Gastrocnemius medialis (tissue), 4 donors: ENCODE measurements at regions not wholly inside any gene's neighbourhood (a gene's known extent, or its start where the extent isn't known, plus 50 kb on each side); places are given as distances from the start of the nearest gene placed in this dataset.

Experiments used
- POLR2A ChIP-seq, 2 donors: fragments of 450-650 bp; IDR thresholded peaks; one replicate each; pipeline ENCODE4 v1.6.1; 2017; ENCODE audit warnings: antibody characterized with exemption in 2 of 2, mild to moderate bottlenecking in 2 of 2, moderate library complexity in 2 of 2
- TF ChIP-seq, protein P1 (sequence below), 5 experiments: fragments of 450-650 bp in 3 of 5; fragments of 200-600 bp in 2 of 5; sonication (generic) in 2 of 5; IDR thresholded peaks in 4 of 5; conservative IDR thresholded peaks in 1 of 5; 1 replicate in 4 of 5; 2 replicates in 1 of 5; pipeline ENCODE4 v1.5.1; 2016 to 2019; ENCODE audit warnings: antibody characterized with exemption in 5 of 5, mild to moderate bottlenecking in 3 of 5, moderate library complexity in 3 of 5

DNA sequence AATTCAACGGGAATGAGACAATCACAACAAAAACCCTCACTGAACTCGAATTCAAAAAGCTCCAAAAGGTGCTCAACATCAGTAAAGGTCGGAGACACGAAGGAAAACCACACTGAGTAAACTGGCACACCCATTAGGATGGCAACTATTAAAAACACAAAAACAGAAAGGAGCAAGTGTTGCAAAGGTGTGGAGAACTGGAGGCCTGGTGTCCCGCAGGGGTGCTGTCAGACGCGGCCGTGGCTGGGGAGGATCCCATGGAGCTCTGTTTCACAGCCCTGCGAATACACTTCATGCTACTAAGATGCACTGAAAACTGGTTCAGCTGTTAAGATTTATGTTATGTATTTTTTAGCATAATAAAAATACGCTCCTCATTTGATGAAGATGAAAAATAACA is 730.6 kb downstream of the GALR1 start:
- TF ChIP-seq, protein P1, sequence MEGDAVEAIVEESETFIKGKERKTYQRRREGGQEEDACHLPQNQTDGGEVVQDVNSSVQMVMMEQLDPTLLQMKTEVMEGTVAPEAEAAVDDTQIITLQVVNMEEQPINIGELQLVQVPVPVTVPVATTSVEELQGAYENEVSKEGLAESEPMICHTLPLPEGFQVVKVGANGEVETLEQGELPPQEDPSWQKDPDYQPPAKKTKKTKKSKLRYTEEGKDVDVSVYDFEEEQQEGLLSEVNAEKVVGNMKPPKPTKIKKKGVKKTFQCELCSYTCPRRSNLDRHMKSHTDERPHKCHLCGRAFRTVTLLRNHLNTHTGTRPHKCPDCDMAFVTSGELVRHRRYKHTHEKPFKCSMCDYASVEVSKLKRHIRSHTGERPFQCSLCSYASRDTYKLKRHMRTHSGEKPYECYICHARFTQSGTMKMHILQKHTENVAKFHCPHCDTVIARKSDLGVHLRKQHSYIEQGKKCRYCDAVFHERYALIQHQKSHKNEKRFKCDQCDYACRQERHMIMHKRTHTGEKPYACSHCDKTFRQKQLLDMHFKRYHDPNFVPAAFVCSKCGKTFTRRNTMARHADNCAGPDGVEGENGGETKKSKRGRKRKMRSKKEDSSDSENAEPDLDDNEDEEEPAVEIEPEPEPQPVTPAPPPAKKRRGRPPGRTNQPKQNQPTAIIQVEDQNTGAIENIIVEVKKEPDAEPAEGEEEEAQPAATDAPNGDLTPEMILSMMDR (IDR thresholded peaks at IDR 0.05 in 4 of 5, conservative IDR thresholded peaks at IDR 0.05 in 1 of 5) = no peak
- no peak for TF ChIP-seq POLR2A (IDR thresholded peaks at IDR 0.05)
